HCEC 1CT (cell line): ENCODE measurements at regions not wholly inside any gene's neighbourhood (a gene's known extent, or its start where the extent isn't known, plus 50 kb on each side); places are given as distances from the start of the nearest gene placed in this dataset.
A peak's percentile ranks its signal among the peaks of the same experiment; 100 is the strongest.
"Not testable (repeated sequence)": the region's sequence is repeated elsewhere in the genome, so short reads cannot be mapped to it uniquely, and the experiment has no call there.

Source experiments
- DNase-seq: peaks from one replicate; pipeline ENCODE4 v3.0.0-alpha.2; 2017

DNA sequence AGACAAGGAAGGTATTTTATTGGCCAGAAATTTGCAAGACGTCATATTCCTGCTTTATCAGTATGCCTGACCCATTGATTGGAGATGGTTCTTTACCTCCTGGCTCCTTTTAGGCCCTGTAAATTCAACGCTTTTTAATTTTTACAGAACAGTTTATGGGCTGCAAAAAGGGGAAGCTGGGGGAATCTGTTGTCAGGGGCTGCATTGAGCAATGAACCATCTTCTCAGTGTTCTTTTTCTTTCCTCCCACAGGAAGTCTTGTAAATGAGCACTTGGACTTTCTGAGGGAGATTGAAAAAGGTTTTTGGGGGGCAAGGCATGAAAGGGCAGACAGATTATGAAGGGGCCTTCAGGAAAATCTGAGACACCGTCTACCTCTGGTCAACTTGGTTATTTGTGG is 503.6 kb upstream of the TNP1 start:
- no peak for DNase-seq

DNA sequence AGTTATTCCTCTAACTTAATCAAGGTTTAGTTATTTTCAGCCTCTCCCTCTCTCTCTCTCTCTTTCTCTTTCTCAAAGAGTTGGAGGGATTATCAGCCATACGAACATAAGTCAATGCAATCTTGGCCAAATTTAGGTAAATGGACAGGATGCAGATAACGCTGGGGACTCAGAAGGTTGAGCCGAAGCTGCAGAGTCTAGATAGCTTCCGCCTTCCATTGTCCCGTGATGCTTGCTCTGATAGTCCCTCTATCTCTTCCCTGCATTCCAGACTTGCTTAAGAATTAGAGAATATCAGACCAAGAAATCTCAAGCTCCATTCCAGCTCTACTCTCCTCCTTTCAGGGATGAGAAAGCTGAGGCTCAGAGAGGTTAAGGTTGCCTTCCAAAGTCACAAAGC is 502.8 kb upstream of the TNP1 start:
- DNase-seq = no peak

DNA sequence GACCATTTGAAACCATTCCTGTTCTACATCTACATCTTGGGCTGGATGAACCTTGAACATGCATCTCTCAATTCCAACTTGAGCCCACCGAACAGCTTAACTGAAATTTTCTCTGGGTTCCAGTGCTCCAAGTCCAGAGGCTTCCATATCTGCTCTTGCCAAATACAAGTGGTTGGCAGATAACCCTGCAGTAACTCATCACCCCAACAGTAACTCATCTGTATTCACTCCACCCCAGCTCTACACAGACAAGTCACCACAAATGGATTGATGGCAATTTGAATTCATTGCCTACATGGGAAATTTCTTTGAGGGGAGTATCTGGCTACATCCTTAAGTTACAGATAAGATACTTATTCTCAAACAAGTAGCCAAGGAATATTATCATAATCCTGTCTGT is 502.4 kb upstream of the TNP1 start:
- DNase-seq = no peak

DNA sequence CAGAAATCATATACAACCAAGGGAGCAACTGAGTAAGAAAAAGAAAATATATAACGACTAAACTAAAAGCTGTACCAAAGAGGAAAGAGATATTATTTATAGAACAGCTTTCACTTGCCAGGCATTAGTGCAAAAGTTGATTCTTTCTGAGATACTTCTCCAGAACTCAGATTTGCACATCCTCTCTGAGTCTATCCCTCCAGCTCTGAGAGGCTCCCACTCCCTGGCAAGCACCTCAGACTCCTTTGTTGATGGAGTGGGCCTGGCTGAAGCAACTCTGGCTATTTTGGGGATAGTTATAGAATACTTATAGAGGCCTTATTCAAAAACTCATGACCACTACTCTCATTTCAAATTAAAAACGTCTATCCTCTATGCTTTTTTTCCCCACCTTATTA is 501.6 kb upstream of the TNP1 start:
- DNase-seq = no peak

DNA sequence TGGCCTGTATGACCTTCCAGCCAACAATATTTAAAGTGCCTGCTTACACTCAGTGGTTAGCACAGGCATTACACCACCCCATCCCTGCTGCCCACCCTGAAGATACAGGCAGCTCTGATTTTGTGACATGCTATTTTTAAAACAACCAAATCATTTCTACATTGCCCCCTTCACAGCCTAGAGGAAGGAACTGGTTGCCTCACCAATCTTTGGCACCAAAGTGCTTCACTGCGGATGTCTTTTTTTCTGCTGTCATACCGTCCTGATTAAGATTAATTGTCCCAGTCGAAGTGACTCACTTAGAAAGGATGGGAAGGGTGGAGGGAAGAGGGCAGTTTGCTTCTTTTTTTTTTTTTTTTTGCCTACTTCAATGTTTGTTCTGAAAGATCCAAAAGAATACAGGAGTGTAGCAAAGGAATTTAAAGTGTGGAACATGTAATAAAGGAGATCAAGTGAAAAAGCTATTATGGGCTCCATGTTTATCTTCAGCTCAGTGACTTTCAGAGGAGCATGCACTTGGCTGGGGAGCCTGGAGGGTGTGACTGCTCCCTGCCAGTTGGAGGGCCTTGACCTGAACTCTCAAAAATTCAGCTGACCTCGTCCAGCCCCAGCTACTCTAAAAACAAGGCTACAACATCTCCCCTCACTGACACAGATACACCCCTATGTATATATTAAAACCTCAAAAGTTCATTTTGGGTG is 501.1 kb upstream of the TNP1 start:
- DNase-seq = peak; percentile 90

DNA sequence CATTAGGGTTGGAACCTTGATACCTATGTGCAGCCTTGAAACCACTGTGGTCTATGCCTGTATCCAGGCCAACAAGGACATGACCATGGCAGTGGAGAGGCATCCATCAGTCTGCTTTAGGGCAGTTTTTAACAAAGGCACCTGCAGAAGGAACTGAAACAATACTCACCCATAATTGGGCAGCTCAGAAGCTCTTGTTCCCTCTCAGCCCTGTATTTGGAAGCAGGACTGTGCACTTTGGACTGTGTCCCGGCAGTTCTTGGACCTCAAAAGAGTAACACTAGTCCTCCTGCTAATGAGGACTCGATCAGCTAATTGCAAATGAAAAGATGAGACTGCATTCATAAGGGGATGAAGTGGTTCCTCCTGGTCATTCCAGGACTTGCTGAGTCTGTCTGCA is 500.2 kb upstream of the TNP1 start:
- no peak for DNase-seq

DNA sequence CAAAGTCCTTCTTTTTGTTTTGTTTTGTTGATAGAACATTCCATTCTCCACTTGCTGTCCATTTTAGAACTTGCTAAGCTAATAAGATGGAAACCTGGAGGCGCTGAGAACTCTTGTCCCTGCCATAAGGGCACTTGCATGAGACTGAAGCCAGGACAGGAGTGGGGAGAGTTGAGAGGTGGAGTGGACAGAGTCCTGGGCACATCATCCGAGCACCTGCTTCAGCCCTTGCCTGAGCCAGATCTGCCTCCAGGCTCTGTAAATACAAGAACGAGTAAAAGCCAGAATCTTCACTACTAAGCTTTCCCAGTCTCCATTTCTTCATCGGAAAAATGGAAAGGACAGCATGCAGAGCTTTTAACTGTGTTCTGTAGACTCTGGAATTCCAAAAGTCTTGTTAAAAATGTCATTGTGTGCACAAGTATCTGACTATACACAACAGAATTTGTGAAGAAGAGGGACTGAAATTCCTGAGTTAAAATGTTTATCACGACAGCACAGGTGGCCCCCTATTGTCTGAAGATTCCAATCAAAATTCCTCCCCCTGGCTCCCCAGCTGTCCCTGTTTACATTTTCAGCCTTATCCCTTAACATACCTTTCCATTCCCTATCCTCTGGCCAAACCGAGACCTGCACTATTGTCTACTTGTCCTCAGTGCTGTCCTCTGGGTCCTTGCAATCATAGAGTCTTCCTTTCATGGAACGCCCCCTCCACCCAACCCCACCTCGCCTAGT is 498.2 kb upstream of the TNP1 start:
- no peak for DNase-seq

DNA sequence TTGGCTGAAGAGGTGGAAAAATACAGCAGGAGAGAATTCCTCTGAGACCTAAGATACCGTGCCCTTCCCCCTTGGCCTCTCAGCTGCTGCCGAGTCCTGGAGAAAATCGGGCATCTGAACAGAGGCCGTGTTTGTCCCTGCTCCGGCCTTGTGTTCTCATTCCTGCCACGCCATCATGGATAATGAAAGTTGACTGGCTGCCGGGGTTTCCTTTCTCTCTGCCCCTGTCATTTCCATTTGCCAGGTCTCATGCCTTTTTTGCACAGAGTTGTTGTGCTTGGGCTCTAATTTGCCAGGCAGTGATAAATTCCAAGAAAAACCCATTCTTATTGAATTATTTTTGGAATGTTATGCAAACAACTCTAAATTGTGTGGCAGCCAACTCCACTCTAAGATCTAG is 496.9 kb upstream of the TNP1 start:
- DNase-seq = no peak

DNA sequence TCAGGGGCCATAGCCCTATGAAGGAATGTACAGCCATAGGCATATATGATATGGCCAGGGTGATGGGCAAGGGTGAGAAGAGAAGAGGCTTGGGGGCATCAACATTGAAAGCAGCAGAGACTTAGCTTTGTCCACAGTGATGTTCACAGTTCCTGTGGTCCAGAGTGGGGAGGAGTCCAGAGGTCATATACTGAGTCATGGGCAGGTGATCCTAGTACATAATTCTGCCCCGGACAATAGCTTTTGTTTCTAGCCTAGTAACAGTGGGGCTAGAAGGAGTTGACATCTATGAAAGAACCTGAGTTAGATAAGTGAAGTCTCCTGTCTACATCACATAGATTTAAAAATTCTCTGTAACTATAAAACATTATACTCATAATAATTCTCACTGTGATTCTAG is 496.3 kb upstream of the TNP1 start:
- no peak for DNase-seq

DNA sequence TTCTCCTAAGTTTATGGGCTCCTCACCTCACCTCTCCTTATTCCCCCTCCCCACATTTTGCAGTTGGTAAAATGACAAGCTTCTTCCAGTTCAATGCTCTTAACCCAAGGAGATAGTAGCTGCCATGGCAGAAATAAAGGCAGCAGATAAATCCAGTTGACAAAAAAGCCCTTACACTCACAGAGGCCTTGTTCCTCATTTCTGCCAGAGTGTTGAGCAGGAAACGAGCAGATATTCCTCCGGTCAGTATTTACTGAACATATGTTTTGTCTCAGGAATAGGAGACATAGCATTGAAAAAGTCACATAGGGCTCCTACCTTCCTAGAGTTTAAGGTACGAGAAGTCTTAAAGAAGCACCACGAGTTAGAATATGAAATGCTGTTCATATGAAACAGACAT is 493.7 kb upstream of the TNP1 start:
- DNase-seq = no peak

DNA sequence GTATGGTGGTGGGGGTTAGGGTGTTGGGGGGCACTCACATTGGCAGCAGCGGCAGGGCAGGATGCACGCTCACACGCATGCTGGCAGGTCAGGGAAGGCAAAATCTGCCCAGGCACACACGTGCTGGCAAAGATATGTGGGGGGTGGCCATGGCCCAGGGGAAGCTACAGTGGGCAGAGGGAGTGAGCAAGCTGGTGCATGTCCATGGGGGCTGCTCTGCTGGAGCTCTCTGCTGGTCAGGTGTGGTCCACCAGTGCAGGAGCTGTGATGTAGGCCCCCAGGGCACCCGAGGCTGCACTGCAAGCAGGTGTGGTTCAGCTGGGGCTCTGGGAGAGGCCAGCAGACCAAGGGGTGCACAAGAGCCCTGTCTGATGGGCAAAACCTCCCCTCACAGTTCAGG is 491.5 kb upstream of the TNP1 start:
- no peak for DNase-seq

DNA sequence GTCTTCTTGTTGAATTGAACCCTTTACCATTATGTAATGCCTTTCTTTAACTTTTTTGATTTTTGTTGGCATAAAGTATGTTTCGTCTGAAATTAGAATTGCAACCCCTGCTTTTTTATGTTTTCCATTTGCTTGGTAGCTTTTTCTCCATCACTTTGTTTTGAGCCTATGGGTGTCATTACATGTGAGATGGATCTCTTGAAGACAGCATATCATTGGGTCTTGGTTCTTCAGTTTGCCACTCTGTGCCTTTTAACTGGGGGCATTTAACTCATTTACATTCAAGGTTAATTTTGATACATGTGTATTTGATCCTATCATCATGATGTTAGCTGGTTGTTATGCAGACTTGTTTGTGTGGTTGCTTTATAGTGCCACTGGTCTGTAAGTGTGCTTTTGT is 489.4 kb upstream of the TNP1 start:
- DNase-seq = no peak

DNA sequence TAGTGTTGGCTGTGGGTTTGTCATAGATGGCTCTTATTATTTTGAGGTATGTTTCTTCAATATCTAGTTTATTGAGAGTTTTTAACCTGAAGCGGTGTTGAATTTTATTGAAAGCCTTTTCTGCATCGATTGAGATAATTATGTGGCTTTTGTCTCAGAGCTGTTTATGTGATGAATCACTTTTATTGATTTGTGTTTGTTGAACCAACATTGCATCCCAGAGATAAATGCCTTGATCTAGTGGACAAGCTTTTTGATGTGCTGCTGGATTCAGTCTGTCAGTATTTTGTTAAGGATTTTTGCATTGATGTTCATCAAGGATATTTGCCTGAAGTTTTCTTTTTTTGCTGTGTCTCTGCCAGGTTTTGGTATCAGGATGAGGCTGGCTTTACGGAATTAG is 487.8 kb upstream of the TNP1 start:
- not testable (repeated sequence) for DNase-seq

DNA sequence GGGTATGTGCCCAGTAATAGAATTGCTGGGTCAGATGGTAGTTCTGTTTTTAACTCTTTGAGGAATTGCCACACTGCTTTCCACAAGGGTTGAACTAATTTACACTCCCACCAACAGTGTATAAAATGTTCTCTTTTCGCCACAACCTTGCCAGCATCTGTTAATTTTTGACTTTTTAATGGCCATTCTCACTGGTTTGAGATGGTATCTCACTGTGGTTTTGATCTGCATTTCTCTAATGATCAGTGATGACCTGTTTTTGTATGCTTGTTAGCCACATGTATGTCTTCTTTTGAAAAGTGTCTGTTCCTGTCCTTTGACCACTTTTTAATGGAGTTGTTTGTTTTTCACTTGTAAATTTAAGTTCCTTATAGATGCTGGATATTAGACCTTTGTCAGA is 486.2 kb upstream of the TNP1 start:
- DNase-seq = not testable (repeated sequence)

DNA sequence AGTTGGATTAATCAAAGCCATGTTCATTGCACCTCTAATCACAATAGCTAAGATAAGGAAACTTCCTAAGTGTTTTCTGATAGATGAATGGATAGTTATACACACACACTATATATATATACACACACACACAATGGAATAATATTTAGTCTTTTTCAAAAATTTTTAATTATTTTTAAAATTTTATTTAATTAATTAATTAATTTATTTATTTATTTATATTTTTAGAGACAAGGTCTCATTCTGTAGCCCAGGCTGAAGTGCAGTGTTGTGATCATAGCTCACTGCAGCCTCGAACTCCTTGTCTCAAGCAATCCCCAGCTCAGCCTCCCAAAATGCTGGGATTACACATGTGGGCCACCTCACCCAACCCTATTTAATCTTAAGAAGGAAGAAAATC is 481.0 kb upstream of the TNP1 start:
- DNase-seq = no peak

DNA sequence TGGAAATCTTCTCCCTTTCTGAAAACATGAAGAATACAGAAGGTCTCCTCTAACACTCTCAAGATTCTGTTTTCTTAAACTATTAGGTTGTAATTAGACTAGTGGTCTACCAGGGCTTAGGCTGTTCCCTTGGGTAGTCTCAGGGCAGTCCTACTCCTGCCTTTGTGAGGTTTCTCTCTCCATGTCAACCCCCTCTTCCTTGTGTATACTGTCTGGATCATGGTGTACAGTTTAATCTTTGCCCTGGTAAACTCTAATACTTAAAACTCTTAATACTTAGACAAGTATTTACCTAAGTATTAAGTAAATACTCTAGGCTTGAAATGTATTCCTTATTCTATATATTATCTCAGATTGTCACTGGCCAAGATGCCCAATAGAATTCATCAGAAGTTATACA is 480.3 kb upstream of the TNP1 start:
- DNase-seq = no peak

DNA sequence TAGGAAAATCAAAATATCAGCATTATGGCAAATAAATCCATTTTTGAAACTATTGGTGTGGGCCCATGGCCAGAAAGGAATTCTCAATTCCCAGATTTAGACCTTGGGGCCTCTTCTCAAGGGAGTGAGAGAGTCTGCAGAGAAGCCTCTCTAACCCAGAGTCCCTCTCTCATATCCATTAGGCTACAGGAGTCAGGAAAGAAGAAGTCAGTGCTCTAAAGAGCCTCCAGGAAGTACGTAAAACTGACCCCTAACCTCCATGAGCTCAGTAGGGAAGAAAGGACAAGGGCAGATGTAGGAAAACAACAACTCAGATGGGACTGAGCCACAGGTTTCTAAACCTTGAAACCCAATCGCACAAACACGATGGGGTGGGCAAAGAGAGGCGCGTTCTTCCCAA is 479.9 kb upstream of the TNP1 start:
- DNase-seq = no peak

DNA sequence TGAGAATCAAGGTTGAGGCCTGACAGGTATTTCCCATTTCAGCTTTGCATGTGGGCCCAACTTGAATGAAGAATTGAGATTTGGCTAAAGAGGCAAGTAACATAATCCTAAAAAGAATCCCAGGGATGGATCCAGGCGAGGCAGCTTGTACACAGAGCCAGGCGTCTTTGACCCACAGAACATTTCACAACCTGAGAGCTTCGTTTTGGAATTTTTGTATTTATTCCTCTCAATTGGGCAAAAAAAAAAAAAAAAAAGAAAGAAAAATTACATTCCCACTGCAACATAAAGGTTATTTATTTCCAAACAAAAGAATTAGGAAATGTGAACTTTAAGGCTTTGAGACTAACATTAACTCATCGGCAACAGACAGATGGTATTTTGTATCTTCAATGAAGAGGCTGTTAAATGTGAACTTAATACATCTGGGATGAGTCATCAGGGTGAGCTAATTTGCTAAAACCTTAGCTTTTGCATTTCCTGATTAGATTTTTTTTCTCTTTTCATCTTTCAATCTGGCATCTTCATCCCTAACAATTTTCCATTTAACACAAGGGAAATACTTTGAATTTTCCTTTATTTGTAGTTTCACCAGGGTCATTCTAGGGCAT is 478.5 kb upstream of the TNP1 start:
- peak; percentile 93 for DNase-seq

DNA sequence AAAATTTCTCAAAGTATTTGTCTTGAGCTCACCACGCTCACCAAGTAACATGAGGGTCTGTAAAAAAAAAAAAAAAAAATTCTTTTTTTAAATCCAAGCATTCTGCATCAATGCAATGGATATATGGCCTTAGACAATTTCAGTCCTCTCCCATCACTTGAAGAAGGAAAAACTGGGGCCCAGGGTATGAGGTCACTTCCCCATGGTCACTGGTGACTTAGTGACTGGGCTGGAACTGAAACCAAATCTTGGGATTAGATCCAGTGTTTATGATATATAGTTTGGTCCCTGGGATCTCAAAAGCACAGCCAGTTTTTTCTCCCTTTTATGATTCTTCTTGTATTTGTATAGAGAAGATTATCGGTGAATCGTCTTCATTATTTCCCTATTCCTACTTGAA is 477.9 kb upstream of the TNP1 start:
- peak; percentile 10 for DNase-seq

DNA sequence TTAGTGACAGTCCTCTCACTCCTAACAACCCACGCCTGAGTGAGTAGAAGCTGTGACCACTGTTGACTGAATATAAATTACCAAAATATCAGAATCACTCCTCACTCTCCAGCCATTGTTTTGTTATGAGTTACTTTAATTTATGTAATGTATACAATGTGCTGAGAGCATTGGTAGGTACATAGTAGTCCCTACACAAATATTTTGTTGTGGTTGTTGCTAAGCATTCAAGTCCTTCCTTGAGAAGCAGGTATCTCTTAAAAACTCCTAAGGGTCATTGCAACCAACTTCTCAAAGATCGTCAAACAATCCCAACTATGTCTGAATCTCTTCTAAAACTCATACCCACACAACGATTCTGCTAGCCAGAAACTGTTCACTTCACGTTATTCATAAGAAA is 476.8 kb upstream of the TNP1 start:
- DNase-seq = no peak

DNA sequence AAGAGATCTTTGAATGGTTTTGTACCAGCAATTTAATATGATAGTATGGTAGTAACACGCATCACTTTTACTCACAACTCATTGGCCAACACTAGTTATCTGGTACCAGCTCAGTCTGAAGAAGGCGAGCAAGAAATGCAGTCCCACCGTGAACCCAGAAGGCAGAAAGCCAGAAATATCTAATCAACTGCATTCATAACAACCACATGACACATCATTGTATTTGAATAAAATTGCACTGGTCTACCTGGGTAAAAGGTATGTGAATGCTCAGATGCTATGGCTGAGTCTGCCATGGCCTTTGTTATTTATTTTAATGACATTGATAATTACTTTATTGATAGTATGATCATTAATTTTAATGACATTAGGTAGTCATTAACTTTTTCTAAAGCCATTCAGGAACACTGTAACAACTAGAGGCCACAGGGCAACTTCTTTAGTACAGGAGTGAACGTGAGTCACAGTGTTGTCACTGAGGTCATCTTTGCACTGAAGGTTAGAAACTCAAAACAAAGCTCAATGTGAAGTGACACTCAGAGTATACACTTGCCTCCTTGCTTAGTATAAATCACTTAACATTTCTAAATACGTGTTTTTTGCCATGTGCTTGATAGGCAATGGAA is 475.6 kb upstream of the TNP1 start:
- peak; percentile 20 for DNase-seq

DNA sequence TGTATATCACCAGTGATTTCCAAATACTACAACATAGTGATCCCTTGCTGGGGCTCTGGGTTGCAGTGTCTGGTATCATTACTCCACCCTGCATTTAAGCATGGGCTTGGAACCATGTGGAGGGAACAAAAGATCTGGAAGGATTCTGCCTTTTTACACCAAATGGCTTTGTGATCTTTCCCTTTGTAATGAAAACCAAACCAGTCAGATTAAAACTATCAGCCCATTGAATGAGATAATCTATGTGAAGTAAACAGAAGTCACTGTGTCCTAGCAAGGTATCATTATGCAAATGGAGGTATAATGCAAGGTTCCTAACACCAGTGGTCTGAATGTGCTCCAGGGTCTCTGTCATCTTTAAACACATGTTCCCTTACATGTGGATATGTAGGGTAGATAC is 474.7 kb upstream of the TNP1 start:
- DNase-seq = no peak

DNA sequence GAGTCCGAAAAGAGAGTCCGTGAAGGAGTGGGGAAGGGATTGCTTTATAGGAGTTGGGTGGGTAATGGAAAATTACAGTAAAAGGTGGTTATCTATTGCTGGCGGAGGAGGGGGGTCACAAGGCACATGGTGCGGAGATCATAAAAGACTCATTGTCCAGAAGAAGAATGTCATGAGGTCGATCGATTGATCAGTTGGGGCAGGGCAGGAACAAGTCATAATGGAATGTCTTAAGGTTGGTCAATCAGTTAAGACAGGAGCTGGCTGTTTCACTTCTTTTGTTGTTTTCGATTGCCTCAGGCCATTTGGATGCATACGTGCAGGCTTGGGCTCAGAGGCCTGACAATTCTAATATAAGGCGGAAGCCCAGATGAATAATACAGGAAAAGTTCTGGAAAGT is 473.0 kb upstream of the TNP1 start:
- DNase-seq = no peak

DNA sequence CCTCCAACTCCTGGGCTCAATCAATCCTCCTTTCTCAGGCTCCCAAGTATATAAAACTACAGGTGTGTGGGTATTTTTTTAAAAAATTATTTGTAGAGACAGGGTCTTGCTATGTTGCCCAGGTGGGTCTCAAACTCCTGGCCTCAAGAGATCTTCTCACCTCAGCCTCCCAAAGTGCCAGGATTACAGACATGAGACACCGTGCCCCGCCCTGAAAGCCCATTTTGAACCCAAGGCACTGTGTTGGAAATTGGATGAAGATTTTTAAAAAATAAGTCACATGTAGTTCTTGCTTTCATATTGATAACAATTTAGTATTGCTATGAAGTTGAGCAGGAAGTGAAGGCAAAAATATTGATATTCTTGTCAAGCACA is 472.5 kb upstream of the TNP1 start:
- DNase-seq = no peak
